Prostate gland (tissue), 2 donors: ENCODE measurements at regions not wholly inside any gene's neighbourhood (a gene's known extent, or its start where the extent isn't known, plus 50 kb on each side); places are given as distances from the start of the nearest gene placed in this dataset.

Source experiments
- POLR2A ChIP-seq: fragments of 450-650 bp; IDR thresholded peaks from one replicate; pipeline ENCODE4 v1.6.1; 2016; ENCODE audit warnings: antibody characterized with exemption, mild to moderate bottlenecking
- POLR2AphosphoS5 ChIP-seq: sonication (generic); formaldehyde crosslinking; IDR thresholded peaks from one replicate; pipeline ENCODE4 v1.6.1; 2017; ENCODE audit warnings: antibody characterized with exemption
- TF ChIP-seq, protein P1 (sequence below), 4 experiments: fragments of 200-600 bp in 2 of 4; fragments of 450-650 bp in 2 of 4; sonication (generic) in 2 of 4; IDR thresholded peaks; 1 replicate in 3 of 4; 2 replicates in 1 of 4; pipeline ENCODE4 v1.5.1; 2016 to 2019; ENCODE audit warnings: antibody characterized with exemption in 4 of 4, mild to moderate bottlenecking in 2 of 4, moderate library complexity in 2 of 4

GRCh38 chr20:10925767-10926166, 252.0 kb upstream of the JAG1 start:
- TF ChIP-seq, protein P1, sequence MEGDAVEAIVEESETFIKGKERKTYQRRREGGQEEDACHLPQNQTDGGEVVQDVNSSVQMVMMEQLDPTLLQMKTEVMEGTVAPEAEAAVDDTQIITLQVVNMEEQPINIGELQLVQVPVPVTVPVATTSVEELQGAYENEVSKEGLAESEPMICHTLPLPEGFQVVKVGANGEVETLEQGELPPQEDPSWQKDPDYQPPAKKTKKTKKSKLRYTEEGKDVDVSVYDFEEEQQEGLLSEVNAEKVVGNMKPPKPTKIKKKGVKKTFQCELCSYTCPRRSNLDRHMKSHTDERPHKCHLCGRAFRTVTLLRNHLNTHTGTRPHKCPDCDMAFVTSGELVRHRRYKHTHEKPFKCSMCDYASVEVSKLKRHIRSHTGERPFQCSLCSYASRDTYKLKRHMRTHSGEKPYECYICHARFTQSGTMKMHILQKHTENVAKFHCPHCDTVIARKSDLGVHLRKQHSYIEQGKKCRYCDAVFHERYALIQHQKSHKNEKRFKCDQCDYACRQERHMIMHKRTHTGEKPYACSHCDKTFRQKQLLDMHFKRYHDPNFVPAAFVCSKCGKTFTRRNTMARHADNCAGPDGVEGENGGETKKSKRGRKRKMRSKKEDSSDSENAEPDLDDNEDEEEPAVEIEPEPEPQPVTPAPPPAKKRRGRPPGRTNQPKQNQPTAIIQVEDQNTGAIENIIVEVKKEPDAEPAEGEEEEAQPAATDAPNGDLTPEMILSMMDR (IDR thresholded peaks at IDR 0.05): no peak
- no peak for TF ChIP-seq POLR2A
- no peak for TF ChIP-seq POLR2AphosphoS5
